ENCODE measurements at regions not wholly inside any gene's neighbourhood (a gene's known extent, or its start where the extent isn't known, plus 50 kb on each side); places are given as distances from the start of the nearest gene placed in this dataset.

DNA sequence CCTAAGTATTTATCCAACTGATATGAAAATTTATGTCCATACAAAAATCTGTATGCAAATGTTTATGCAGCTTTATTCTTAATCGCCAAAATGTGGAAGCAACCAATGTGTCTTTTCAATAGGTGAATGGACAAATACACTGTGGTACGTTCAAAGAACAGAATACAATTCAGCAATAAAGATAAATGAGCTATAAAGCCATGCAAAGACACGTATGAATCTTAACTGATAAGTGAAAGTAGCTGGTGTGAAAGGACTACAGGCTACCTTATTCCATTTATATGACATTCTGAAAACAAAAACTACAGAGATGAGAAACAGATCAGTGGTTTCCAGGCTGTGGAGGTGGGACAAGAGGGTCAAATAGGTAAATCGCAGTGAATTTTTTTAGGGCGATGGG lies 419.6 kb upstream of the B3GALT2 start:
- H3K27me3 ChIP-seq (replicated peaks; ENCODE audit: control insufficient read depth, insufficient read depth, low read length, poor library complexity, severe bottlenecking): no peaks in the 10 kb centered on the region

DNA sequence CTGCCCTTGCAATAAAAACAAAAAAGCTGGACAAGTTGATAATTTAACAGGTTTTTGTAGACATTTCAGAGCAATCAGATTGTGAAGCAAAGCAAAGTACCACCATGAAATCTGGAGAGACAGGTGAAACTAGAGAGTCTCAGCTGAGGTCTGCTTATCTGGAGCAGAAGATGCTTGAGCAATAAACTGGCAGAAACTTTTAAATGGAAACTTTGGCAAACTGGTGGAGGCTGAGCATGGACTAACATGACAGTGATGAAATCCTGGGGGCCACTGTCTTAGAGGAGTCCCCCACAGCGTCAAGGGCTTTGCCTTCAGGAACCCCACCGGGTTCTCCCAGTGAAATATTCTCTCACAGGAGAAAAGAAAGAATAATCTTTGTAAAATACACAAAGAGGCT lies 416.3 kb upstream of the B3GALT2 start:
- no peaks in the 10 kb centered on the region for H3K4me1 ChIP-seq (ENCODE audit: control insufficient read depth, insufficient read depth, low read length, poor library complexity, severe bottlenecking)
- DNase-seq: no peak
- H3K27ac ChIP-seq (ENCODE audit: insufficient read depth, low read length, poor library complexity, severe bottlenecking): no peak overlapping the region
- H3K9me3 ChIP-seq (ENCODE audit: control insufficient read depth, low read length): no peaks in the 10 kb centered on the region
- H3K27me3 ChIP-seq (replicated peaks; ENCODE audit: control insufficient read depth, insufficient read depth, low read length, poor library complexity, severe bottlenecking): no peaks in the 10 kb centered on the region
- H3K36me3 ChIP-seq (ENCODE audit: control insufficient read depth, insufficient read depth, low read length): no peaks in the 10 kb centered on the region
- H3K4me3 ChIP-seq (ENCODE audit: insufficient read depth, low read depth, low read length, poor library complexity, severe bottlenecking): no peak overlapping the region

More for the DNA sequence above, 419.6 kb upstream of the B3GALT2 start:
- Histone ChIP-seq H3K27ac (ENCODE audit: insufficient read depth, low read length, poor library complexity, severe bottlenecking) (no peak overlapping the region), H3K9me3 (ENCODE audit: control insufficient read depth, low read length) (no peaks in the 10 kb centered on the region), H3K4me3 (ENCODE audit: insufficient read depth, low read depth, low read length, poor library complexity, severe bottlenecking) (no peak overlapping the region), H3K4me1 (ENCODE audit: control insufficient read depth, insufficient read depth, low read length, poor library complexity, severe bottlenecking) (no peaks in the 10 kb centered on the region), H3K36me3 (ENCODE audit: control insufficient read depth, insufficient read depth, low read length) (no peaks in the 10 kb centered on the region)
- no peak for DNase-seq

DNA sequence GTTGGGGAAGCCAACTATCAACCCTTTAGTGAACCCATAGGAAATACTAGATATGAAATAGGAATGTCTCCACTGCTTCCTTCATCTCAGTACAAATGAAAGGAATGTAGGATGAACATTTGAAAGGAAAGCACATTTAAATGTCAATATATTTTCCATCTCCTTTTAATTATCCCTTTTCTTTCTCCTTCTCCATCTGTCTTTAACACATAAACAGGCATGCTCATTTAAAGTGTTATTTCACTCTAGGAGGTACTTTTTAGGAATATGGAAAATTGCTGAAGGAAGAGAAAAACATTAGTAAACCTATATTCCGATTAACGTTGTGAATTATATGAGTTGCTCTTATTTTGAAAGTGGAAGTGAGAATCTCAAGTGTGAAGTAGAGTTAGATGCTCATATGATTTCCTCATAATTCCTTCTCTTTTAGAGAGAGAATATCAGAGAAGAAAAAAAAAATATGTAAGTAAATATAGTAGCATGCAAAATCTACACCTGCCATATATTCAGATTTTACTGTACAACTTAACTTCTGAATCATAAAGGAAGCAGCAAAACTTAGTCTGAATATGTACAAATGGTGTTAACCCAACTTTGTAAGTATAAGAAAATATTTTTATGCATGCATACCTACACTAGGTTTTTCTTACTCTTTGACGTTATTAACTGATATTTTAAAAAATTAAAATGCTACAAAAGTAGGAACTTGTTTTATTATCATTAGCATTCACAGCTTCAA lies 406.9 kb upstream of the B3GALT2 start:
- Histone ChIP-seq H3K27ac (ENCODE audit: insufficient read depth, low read length, poor library complexity, severe bottlenecking) (peak overlapping the region; percentile 4), H3K9me3 (ENCODE audit: control insufficient read depth, low read length) (no peaks in the 10 kb centered on the region), H3K4me3 (ENCODE audit: insufficient read depth, low read depth, low read length, poor library complexity, severe bottlenecking) (no peak overlapping the region), H3K27me3 (replicated peaks; ENCODE audit: control insufficient read depth, insufficient read depth, low read length, poor library complexity, severe bottlenecking) (no peaks in the 10 kb centered on the region), H3K36me3 (ENCODE audit: control insufficient read depth, insufficient read depth, low read length) (no peaks in the 10 kb centered on the region), H3K4me1 (ENCODE audit: control insufficient read depth, insufficient read depth, low read length, poor library complexity, severe bottlenecking) (peaks cover 4% of the 10 kb centered on the region)
- DNase-seq: no peak

DNA sequence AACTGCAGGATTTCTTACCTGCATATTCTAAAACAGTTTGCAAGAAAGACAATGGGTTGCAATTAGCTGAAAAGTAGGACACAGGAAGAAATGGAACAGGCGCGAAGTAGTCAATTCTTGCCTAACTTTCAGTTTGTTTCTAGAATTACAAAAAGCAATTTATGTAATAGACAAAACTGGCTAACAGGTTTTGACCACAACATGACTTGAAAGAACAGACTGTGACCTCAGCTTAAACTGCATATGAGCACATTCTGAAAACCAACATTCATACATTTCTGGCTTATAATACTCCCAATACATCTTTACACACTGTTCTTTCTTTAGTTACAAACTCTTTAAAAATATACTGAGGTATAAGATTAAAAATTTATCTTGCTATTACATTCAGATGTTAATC lies 405.9 kb upstream of the B3GALT2 start:
- Histone ChIP-seq H3K4me1 (ENCODE audit: control insufficient read depth, insufficient read depth, low read length, poor library complexity, severe bottlenecking) (peaks cover 4% of the 10 kb centered on the region), H3K36me3 (ENCODE audit: control insufficient read depth, insufficient read depth, low read length) (no peaks in the 10 kb centered on the region), H3K27ac (ENCODE audit: insufficient read depth, low read length, poor library complexity, severe bottlenecking) (no peak overlapping the region), H3K27me3 (replicated peaks; ENCODE audit: control insufficient read depth, insufficient read depth, low read length, poor library complexity, severe bottlenecking) (no peaks in the 10 kb centered on the region), H3K4me3 (ENCODE audit: insufficient read depth, low read depth, low read length, poor library complexity, severe bottlenecking) (no peak overlapping the region), H3K9me3 (ENCODE audit: control insufficient read depth, low read length) (no peaks in the 10 kb centered on the region)
- DNase-seq: no peak

DNA sequence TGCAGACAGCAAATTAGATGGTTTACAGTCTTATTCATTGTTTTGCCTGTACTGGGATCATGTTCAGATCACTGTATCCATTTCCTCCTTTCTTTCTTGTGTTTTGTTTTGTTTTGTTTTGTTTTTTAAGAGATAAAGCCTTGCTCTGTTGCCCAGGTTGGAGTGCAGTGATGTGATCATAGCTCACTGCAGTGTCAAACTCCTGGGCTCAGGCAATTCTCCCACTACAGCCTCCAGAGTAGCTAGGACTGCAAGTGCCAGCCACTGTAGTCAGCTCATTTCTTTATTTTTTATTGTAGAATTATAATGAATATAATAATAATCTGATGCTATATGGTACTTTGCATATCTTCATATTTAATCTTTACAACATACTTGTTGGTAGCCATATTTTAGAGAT lies 403.7 kb upstream of the B3GALT2 start:
- Histone ChIP-seq H3K4me1 (ENCODE audit: control insufficient read depth, insufficient read depth, low read length, poor library complexity, severe bottlenecking) (peaks cover 4% of the 10 kb centered on the region), H3K9me3 (ENCODE audit: control insufficient read depth, low read length) (no peaks in the 10 kb centered on the region), H3K4me3 (ENCODE audit: insufficient read depth, low read depth, low read length, poor library complexity, severe bottlenecking) (no peak overlapping the region), H3K27ac (ENCODE audit: insufficient read depth, low read length, poor library complexity, severe bottlenecking) (no peak overlapping the region), H3K36me3 (ENCODE audit: control insufficient read depth, insufficient read depth, low read length) (no peaks in the 10 kb centered on the region), H3K27me3 (replicated peaks; ENCODE audit: control insufficient read depth, insufficient read depth, low read length, poor library complexity, severe bottlenecking) (no peaks in the 10 kb centered on the region)
- no peak for DNase-seq

DNA sequence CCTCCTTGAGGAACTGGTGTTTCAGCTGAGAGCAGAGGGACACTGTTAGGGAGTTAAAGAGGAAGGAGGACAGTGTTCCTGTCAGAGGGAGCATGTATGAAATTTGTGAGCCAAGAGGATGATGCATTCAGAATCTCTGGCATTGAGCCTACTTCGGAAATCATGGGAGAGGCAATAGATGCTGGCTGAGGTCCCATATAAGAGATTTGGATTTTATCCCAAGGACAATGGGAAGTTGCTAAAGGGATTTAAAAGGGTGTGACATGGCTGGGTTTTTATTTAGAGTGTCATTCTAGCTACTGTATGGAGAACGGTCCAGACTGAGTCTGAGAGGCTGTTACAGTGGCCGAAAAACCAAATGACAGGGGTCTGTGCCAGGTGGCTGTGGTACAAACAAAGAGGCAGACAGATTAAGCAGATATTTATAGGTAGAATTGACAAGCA lies 403.2 kb upstream of the B3GALT2 start:
- no peak for DNase-seq
- no peaks in the 10 kb centered on the region for H3K9me3 ChIP-seq (ENCODE audit: control insufficient read depth, low read length)
- no peak overlapping the region for H3K4me3 ChIP-seq (ENCODE audit: insufficient read depth, low read depth, low read length, poor library complexity, severe bottlenecking)
- H3K27me3 ChIP-seq (replicated peaks; ENCODE audit: control insufficient read depth, insufficient read depth, low read length, poor library complexity, severe bottlenecking): no peaks in the 10 kb centered on the region
- peaks cover 4% of the 10 kb centered on the region for H3K4me1 ChIP-seq (ENCODE audit: control insufficient read depth, insufficient read depth, low read length, poor library complexity, severe bottlenecking)
- H3K27ac ChIP-seq (ENCODE audit: insufficient read depth, low read length, poor library complexity, severe bottlenecking): no peak overlapping the region
- H3K36me3 ChIP-seq (ENCODE audit: control insufficient read depth, insufficient read depth, low read length): no peaks in the 10 kb centered on the region

DNA sequence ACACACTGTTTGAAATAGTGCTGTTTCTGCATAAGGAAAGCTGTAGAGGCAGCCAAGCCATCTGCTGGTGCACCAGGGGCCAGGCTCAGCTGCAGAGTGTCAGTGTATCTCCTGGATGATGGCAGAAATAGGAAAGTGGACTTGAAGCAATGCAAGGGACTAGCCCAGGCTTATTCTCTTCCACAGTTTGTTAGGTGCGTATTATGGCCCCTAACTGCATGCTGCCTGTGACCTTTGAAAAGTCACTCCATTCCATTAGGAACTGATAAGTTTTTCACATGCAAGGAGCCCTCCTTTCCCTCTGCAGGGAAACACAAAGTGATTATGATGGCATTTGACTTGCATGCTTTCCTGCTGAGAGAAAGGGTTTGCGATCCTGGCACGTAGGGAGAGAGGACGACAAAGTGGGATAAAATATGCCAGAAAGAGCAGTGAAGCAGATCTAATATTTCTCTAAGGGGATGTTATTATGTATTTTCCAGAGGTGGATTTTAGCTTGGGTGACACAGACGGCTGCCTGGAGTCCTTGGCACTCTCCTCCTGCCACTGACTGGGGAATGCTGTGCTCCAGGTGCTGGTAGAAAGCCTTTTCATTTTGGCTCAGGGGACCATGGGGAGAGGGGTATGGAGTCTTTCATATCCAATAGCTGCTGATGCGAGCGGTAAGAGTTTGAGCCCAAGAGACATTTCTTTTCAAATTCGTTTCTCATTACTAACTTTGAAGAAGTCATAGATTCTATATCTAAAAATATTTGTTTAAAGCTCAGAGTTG lies 402.1 kb upstream of the B3GALT2 start:
- DNase-seq: no peak
- H3K4me3 ChIP-seq (ENCODE audit: insufficient read depth, low read depth, low read length, poor library complexity, severe bottlenecking): no peak overlapping the region
- no peaks in the 10 kb centered on the region for H3K36me3 ChIP-seq (ENCODE audit: control insufficient read depth, insufficient read depth, low read length)
- peaks cover 4% of the 10 kb centered on the region for H3K4me1 ChIP-seq (ENCODE audit: control insufficient read depth, insufficient read depth, low read length, poor library complexity, severe bottlenecking)
- no peak overlapping the region for H3K27ac ChIP-seq (ENCODE audit: insufficient read depth, low read length, poor library complexity, severe bottlenecking)
- no peaks in the 10 kb centered on the region for H3K27me3 ChIP-seq (replicated peaks; ENCODE audit: control insufficient read depth, insufficient read depth, low read length, poor library complexity, severe bottlenecking)
- H3K9me3 ChIP-seq (ENCODE audit: control insufficient read depth, low read length): no peaks in the 10 kb centered on the region

DNA sequence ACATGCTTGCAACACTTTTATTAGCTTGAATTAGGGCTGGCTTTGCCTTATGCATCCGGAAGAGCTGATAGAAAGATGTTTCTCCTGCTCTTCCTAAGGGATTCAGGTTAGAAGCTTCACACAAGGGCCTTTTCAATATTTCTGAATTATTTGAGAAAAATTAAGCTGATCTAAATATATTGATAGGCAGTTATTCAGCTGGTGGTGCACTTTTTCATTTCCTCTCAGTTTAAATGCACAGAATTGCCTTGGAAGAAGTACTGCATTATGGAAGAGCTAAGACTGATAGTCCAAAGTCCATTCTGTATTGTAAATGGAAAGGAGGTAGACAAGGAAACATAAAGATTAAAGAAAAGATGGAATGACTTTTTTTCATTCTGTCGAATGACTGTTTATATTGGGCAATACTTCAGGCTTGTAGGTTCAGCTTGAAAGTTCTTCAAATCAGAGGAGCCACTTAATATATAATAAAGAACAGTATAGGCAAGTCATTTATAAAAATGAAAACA lies 398.4 kb upstream of the B3GALT2 start:
- DNase-seq: no peak
- H3K9me3 ChIP-seq (ENCODE audit: control insufficient read depth, low read length): no peaks in the 10 kb centered on the region
- no peak overlapping the region for H3K4me3 ChIP-seq (ENCODE audit: insufficient read depth, low read depth, low read length, poor library complexity, severe bottlenecking)
- no peaks in the 10 kb centered on the region for H3K27me3 ChIP-seq (replicated peaks; ENCODE audit: control insufficient read depth, insufficient read depth, low read length, poor library complexity, severe bottlenecking)
- no peak overlapping the region for H3K27ac ChIP-seq (ENCODE audit: insufficient read depth, low read length, poor library complexity, severe bottlenecking)
- H3K4me1 ChIP-seq (ENCODE audit: control insufficient read depth, insufficient read depth, low read length, poor library complexity, severe bottlenecking): no peaks in the 10 kb centered on the region
- H3K36me3 ChIP-seq (ENCODE audit: control insufficient read depth, insufficient read depth, low read length): no peaks in the 10 kb centered on the region

DNA sequence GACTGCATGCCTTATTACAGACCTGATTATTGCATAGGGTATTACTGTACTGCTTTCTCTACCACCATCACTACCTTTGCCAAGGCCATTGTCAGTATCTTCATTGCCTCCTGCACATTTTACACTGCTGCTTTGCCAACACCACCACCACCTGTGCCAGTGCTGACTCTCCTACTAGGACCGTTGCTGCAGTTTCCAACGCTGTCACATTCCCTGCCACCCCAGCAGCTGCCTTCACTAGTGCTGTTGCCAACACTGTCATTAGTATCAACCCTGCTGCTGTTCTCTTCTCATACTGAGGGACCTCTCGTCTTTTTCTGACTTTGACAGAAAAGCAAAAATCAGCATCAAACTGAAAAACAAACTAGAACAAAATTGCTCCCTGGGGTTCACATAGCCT lies 394.9 kb upstream of the B3GALT2 start:
- Histone ChIP-seq H3K9me3 (ENCODE audit: control insufficient read depth, low read length) (no peaks in the 10 kb centered on the region), H3K27ac (ENCODE audit: insufficient read depth, low read length, poor library complexity, severe bottlenecking) (no peak overlapping the region), H3K4me3 (ENCODE audit: insufficient read depth, low read depth, low read length, poor library complexity, severe bottlenecking) (no peak overlapping the region), H3K4me1 (ENCODE audit: control insufficient read depth, insufficient read depth, low read length, poor library complexity, severe bottlenecking) (no peaks in the 10 kb centered on the region), H3K36me3 (ENCODE audit: control insufficient read depth, insufficient read depth, low read length) (no peaks in the 10 kb centered on the region), H3K27me3 (replicated peaks; ENCODE audit: control insufficient read depth, insufficient read depth, low read length, poor library complexity, severe bottlenecking) (no peaks in the 10 kb centered on the region)
- DNase-seq: no peak

DNA sequence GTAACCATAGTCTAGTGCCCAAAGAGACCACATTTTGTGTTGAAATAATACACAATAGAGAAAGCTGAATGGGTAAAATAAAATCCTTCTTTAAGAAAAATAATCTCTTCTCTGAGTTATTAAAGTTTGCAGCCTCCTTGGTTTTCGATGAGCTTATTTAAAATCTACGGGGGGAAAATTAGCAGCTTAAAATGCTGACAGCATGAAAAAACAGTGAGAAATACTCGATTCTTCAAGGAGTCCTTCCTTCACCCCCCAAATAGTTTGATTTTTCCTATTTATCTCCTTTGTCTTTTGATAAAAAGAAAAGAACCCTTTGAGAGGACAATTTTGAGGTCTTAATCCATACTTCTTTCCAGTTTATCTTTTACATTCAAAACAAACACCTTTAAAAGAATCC lies 394.0 kb upstream of the B3GALT2 start:
- Histone ChIP-seq H3K9me3 (ENCODE audit: control insufficient read depth, low read length) (no peaks in the 10 kb centered on the region), H3K27me3 (replicated peaks; ENCODE audit: control insufficient read depth, insufficient read depth, low read length, poor library complexity, severe bottlenecking) (no peaks in the 10 kb centered on the region), H3K36me3 (ENCODE audit: control insufficient read depth, insufficient read depth, low read length) (no peaks in the 10 kb centered on the region), H3K4me1 (ENCODE audit: control insufficient read depth, insufficient read depth, low read length, poor library complexity, severe bottlenecking) (no peaks in the 10 kb centered on the region), H3K27ac (ENCODE audit: insufficient read depth, low read length, poor library complexity, severe bottlenecking) (no peak overlapping the region), H3K4me3 (ENCODE audit: insufficient read depth, low read depth, low read length, poor library complexity, severe bottlenecking) (no peak overlapping the region)
- no peak for DNase-seq
